Liver (tissue), 8 donors: ENCODE measurements at regions not wholly inside any gene's neighbourhood (a gene's known extent, or its start where the extent isn't known, plus 50 kb on each side); places are given as distances from the start of the nearest gene placed in this dataset.

Experiments
- DNase-seq: peaks from one replicate; pipeline ENCODE4 v3.0.0-alpha.2; 2017; ENCODE audit warnings: low spot score
- H3K27ac ChIP-seq, 2 donors: one replicate each; pipeline ENCODE4 v1.7.0; 2013; ENCODE audit warnings: inconsistent platforms in 2 of 2, low read length in 2 of 2, control low read depth in 1 of 2, low read depth in 1 of 2, mild to moderate bottlenecking in 1 of 2
- H3K27me3 ChIP-seq, 4 donors: one replicate each; pipeline versions ENCODE4 v1.6.1 to v1.7.0; 2013; ENCODE audit warnings: low read length in 3 of 4, inconsistent platforms in 1 of 4, mild to moderate bottlenecking in 1 of 4, moderate library complexity in 1 of 4; ENCODE audit not compliant: control insufficient read depth in 4 of 4, insufficient read depth in 4 of 4
- H3K36me3 ChIP-seq, 4 donors: one replicate each; pipeline versions ENCODE4 v1.6.1 to v1.7.0; 2013; ENCODE audit warnings: low read length in 3 of 4, mild to moderate bottlenecking in 3 of 4, low read depth in 1 of 4, moderate library complexity in 1 of 4; ENCODE audit not compliant: control insufficient read depth in 4 of 4, insufficient read depth in 3 of 4
- H3K4me1 ChIP-seq, 4 donors: one replicate each; pipeline versions ENCODE4 v1.6.1 to v1.7.0; 2013; ENCODE audit warnings: low read length in 3 of 4, mild to moderate bottlenecking in 3 of 4, moderate library complexity in 1 of 4; ENCODE audit not compliant: control insufficient read depth in 4 of 4, insufficient read depth in 4 of 4
- H3K4me3 ChIP-seq, 3 donors: one replicate each; pipeline versions ENCODE4 v1.6.1 to v1.7.0; 2013; ENCODE audit warnings: low read length in 3 of 3, control low read depth in 1 of 3, low read depth in 1 of 3, mild to moderate bottlenecking in 1 of 3
- H3K9ac ChIP-seq, 2 donors: one replicate each; pipeline ENCODE4 v1.7.0; 2013; ENCODE audit warnings: low read length in 2 of 2, mild to moderate bottlenecking in 2 of 2, moderate library complexity in 2 of 2, control low read depth in 1 of 2, low read depth in 1 of 2
- H3K9me3 ChIP-seq, 4 donors: one replicate each; pipeline versions ENCODE4 v1.6.1 to v1.7.0; 2013; ENCODE audit warnings: low read length in 3 of 4; ENCODE audit not compliant: control insufficient read depth in 4 of 4
- ATF3 ChIP-seq: IDR thresholded peaks from 2 replicates; pipeline ENCODE4 v1.6.1; 2016; ENCODE audit warnings: antibody characterized with exemption
- CTCF ChIP-seq: fragments of 150-350 bp; IDR thresholded peaks from 2 replicates; pipeline ENCODE4 v1.5.1; 2017; ENCODE audit warnings: improper control_type of control experiment, low read depth, low read length; ENCODE audit not compliant: missing input control
- EGR1 ChIP-seq, 2 donors: IDR thresholded peaks; 2 replicates each; pipeline ENCODE4 v1.6.1; 2016 to 2018; ENCODE audit warnings: antibody characterized with exemption in 2 of 2, low read depth in 2 of 2
- FOXA1 ChIP-seq: IDR thresholded peaks from 2 replicates; pipeline ENCODE4 v1.6.1; 2016; ENCODE audit warnings: antibody characterized with exemption
- FOXA2 ChIP-seq: IDR thresholded peaks from 2 replicates; pipeline ENCODE4 v1.6.1; 2016; ENCODE audit warnings: antibody characterized with exemption
- GABPA ChIP-seq, 2 donors: IDR thresholded peaks in 1 of 2; conservative IDR thresholded peaks in 1 of 2; 2 replicates each; pipeline ENCODE4 v1.6.1; 2016; ENCODE audit warnings: antibody characterized with exemption in 2 of 2, mild to moderate bottlenecking in 1 of 2, moderate library complexity in 1 of 2
- HNF4A ChIP-seq, 2 donors: conservative IDR thresholded peaks; 2 replicates each; pipeline ENCODE4 v1.6.1; 2016; ENCODE audit warnings: antibody characterized with exemption in 2 of 2, mild to moderate bottlenecking in 2 of 2
- HNF4G ChIP-seq: IDR thresholded peaks from 2 replicates; pipeline ENCODE4 v1.6.1; 2016; ENCODE audit warnings: antibody characterized with exemption
- JUND ChIP-seq, 2 donors: IDR thresholded peaks; 2 replicates each; pipeline ENCODE4 v1.6.1; 2016; ENCODE audit warnings: antibody characterized with exemption in 2 of 2
- MAX ChIP-seq: IDR thresholded peaks from 2 replicates; pipeline ENCODE4 v1.6.1; 2016; ENCODE audit warnings: antibody characterized with exemption
- NR2F2 ChIP-seq: IDR thresholded peaks from 2 replicates; pipeline ENCODE4 v1.6.1; 2016; ENCODE audit warnings: antibody characterized with exemption
- RAD21 ChIP-seq, 2 donors: IDR thresholded peaks; 2 replicates each; pipeline ENCODE4 v1.6.1; 2016; ENCODE audit warnings: antibody characterized with exemption in 2 of 2, mild to moderate bottlenecking in 2 of 2
- SP1 ChIP-seq: IDR thresholded peaks from 2 replicates; pipeline ENCODE4 v1.6.1; 2018; ENCODE audit warnings: antibody characterized with exemption, mild to moderate bottlenecking
- TAF1 ChIP-seq: conservative IDR thresholded peaks from 2 replicates; pipeline ENCODE4 v1.6.1; 2016; ENCODE audit warnings: antibody characterized with exemption, mild to moderate bottlenecking
- YY1 ChIP-seq: IDR thresholded peaks from 2 replicates; pipeline ENCODE4 v1.6.1; 2016; ENCODE audit warnings: antibody characterized with exemption, mild to moderate bottlenecking
- ZBTB33 ChIP-seq: IDR thresholded peaks from 2 replicates; pipeline ENCODE4 v1.6.1; 2016; ENCODE audit warnings: antibody characterized with exemption
- WGBS: extraction: QIAGEN DNeasy Blood & Tissue Kit; methylation state at CpG from one replicate; pipeline ENCODE4 v1.1.7; 2013; 5-methylcytosine and 5-hydroxymethylcytosine counted together
- TF ChIP-seq, protein P1 (sequence below): IDR thresholded peaks from 2 replicates; pipeline ENCODE4 v1.6.1; 2016; ENCODE audit warnings: antibody characterized with exemption, mild to moderate bottlenecking
- donor health status: healthy.
- donor health status: healthy.
- donor health status: healthy.
- donor health status: healthy.
- donor health status: healthy.

DNA sequence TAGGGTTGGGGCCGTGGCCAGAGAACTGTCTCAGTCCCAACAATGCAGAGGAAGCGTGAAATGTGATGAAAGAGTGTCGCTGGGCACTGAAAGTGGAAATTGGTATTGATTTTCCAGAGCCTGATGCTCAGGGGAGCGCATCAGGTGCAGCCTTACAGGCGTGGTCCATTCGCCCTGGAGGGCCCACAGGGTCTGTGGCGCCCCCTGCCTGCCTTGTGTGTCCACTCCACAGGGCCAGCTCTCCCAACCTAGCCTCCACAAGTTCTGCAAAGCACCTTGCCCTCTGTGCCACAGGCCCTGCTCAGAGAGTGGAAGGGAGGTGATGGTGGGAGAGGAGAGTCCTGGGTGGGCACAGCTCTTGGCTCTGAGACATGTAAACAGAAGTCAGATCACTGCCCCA, 54.9 kb upstream of the LMO1 start (continued):
- TF ChIP-seq ATF3 (no peak), TAF1 (no peak), MAX (no peak)

- H3K4me3 ChIP-seq: no peak overlapping the region
- peaks cover 0 to 5% (median 0%) of the 10 kb centered on the region in 4 donors for H3K27me3 ChIP-seq
- no peaks in the 10 kb centered on the region for H3K36me3 ChIP-seq
- H3K9ac ChIP-seq: no peak overlapping the region
- no peaks in the 10 kb centered on the region for H3K4me1 ChIP-seq
- H3K27ac ChIP-seq: no peak overlapping the region
- 66% methylated on average over 2 of the region's 2 CpGs for WGBS
- DNase-seq: no peak
- H3K9me3 ChIP-seq: no peaks in the 10 kb centered on the region
- TF ChIP-seq NR2F2: no peak
- TF ChIP-seq ZBTB33: no peak
- TF ChIP-seq, protein P1, sequence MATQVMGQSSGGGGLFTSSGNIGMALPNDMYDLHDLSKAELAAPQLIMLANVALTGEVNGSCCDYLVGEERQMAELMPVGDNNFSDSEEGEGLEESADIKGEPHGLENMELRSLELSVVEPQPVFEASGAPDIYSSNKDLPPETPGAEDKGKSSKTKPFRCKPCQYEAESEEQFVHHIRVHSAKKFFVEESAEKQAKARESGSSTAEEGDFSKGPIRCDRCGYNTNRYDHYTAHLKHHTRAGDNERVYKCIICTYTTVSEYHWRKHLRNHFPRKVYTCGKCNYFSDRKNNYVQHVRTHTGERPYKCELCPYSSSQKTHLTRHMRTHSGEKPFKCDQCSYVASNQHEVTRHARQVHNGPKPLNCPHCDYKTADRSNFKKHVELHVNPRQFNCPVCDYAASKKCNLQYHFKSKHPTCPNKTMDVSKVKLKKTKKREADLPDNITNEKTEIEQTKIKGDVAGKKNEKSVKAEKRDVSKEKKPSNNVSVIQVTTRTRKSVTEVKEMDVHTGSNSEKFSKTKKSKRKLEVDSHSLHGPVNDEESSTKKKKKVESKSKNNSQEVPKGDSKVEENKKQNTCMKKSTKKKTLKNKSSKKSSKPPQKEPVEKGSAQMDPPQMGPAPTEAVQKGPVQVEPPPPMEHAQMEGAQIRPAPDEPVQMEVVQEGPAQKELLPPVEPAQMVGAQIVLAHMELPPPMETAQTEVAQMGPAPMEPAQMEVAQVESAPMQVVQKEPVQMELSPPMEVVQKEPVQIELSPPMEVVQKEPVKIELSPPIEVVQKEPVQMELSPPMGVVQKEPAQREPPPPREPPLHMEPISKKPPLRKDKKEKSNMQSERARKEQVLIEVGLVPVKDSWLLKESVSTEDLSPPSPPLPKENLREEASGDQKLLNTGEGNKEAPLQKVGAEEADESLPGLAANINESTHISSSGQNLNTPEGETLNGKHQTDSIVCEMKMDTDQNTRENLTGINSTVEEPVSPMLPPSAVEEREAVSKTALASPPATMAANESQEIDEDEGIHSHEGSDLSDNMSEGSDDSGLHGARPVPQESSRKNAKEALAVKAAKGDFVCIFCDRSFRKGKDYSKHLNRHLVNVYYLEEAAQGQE: no peak
- TF ChIP-seq EGR1 (IDR thresholded peaks at IDR 0.05; ENCODE audit: low read depth in 2 of 2): no peak
- TF ChIP-seq CTCF: no peak
- TF ChIP-seq HNF4A (conservative IDR thresholded peaks at IDR 0.05): no peak
- TF ChIP-seq FOXA1: no peak
- no peak for TF ChIP-seq GABPA (IDR thresholded peaks at IDR 0.05 in 1 of 2, conservative IDR thresholded peaks at IDR 0.05 in 1 of 2)
- no peak for TF ChIP-seq FOXA2
- no peak for TF ChIP-seq MAX
- no peak for TF ChIP-seq SP1
- no peak for TF ChIP-seq RAD21 (IDR thresholded peaks at IDR 0.05)
- TF ChIP-seq JUND (IDR thresholded peaks at IDR 0.05): no peak
- TF ChIP-seq TAF1: no peak
- no peak for TF ChIP-seq YY1
- TF ChIP-seq HNF4G: no peak
These were observed 53.5 kb upstream of the LMO1 start for GRCh38 chr11:8317159-8317558.
